GM18951 (cell line): ENCODE measurements at regions not wholly inside any gene's neighbourhood (a gene's known extent, or its start where the extent isn't known, plus 50 kb on each side); places are given as distances from the start of the nearest gene placed in this dataset.

Experiments
- POLR2A ChIP-seq: IDR thresholded peaks from 4 replicates; pipeline ENCODE4 v1.6.1; 2011; ENCODE audit warnings: mild to moderate bottlenecking; ENCODE audit not compliant: insufficient read length, insufficient read depth; ENCODE audit errors: extremely low read depth
- in situ Hi-C: fragments of 300-500 bp; cut with MboI; formaldehyde crosslinking; loops from one replicate; pipeline ENCODE4 v1.12.0; 2022; ENCODE audit warnings: low sequenced_read_pairs, mixed read lengths, inconsistent platforms; ENCODE audit not compliant: unreplicated experiment

GRCh38 chr13:40471076-40471475 lies 195.4 kb downstream of the FOXO1 start:
- in situ Hi-C loops, result no loop called here
- TF ChIP-seq POLR2A, result no peak

- in situ Hi-C loops, result no loop called here
- TF ChIP-seq POLR2A, result no peak
Observed at GRCh38 chr13:40471911-40472310, 194.5 kb downstream of the FOXO1 start.

GRCh38 chr13:40472427-40473220 lies 193.8 kb downstream of the FOXO1 start:
- no peak for TF ChIP-seq POLR2A
- in situ Hi-C loops, result no loop called here

GRCh38 chr13:40475617-40476016 lies 190.8 kb downstream of the FOXO1 start:
- no peak for TF ChIP-seq POLR2A
- in situ Hi-C loops, result no loop called here

GRCh38 chr13:40476175-40476958 lies 190.1 kb downstream of the FOXO1 start:
- in situ Hi-C loops, result no loop called here

GRCh38 chr13:40477623-40478608 lies 188.5 kb downstream of the FOXO1 start:
- no peak for TF ChIP-seq POLR2A
- in situ Hi-C loops, result no loop called here

More at GRCh38 chr13:40476175-40476958, 190.1 kb downstream of the FOXO1 start:
- TF ChIP-seq POLR2A, result no peak

GRCh38 chr13:40478775-40479174 lies 187.7 kb downstream of the FOXO1 start:
- TF ChIP-seq POLR2A, result no peak
- in situ Hi-C loops, result no loop called here

- in situ Hi-C loops, result no loop called here
Observed at GRCh38 chr13:40479196-40479845, 187.1 kb downstream of the FOXO1 start.

GRCh38 chr13:40480012-40480914 lies 186.2 kb downstream of the FOXO1 start:
- no peak for TF ChIP-seq POLR2A
- in situ Hi-C loops, result no loop called here

More at GRCh38 chr13:40479196-40479845, 187.1 kb downstream of the FOXO1 start:
- TF ChIP-seq POLR2A, result no peak

GRCh38 chr13:40480915-40481516 lies 185.4 kb downstream of the FOXO1 start:
- TF ChIP-seq POLR2A, result no peak
- in situ Hi-C loops, result no loop called here

GRCh38 chr13:40483601-40484000 lies 182.8 kb downstream of the FOXO1 start:
- TF ChIP-seq POLR2A, result no peak
- in situ Hi-C loops, result no loop called here

GRCh38 chr13:40484101-40484800 lies 182.2 kb downstream of the FOXO1 start:
- TF ChIP-seq POLR2A, result no peak
- in situ Hi-C loops, result no loop called here
